ENCODE measurements at regions not wholly inside any gene's neighbourhood (a gene's known extent, or its start where the extent isn't known, plus 50 kb on each side); places are given as distances from the start of the nearest gene placed in this dataset.

DNA sequence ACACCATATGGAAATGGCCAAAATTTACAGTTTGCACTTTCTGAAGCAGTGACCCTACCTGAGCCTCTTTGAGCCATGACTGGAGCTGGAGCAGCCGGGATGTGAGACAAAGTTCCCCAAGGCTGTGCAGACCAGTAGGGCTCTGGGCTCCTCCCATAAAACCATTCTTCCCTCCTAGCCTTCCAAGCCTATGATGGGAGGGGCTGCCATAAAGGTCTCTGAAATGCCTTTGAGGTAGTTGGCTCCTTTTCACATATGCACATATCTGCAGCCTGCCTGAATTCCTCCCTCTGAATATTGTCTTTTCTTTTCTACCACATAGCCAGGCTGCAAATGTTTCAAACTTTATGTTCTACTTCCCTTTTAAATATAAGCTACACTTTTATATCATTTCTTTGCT, 516.6 kb upstream of the POM121L12 start:
- Histone ChIP-seq H3K27ac (no peak overlapping the region), H3K4me3 (no peak overlapping the region)

DNA sequence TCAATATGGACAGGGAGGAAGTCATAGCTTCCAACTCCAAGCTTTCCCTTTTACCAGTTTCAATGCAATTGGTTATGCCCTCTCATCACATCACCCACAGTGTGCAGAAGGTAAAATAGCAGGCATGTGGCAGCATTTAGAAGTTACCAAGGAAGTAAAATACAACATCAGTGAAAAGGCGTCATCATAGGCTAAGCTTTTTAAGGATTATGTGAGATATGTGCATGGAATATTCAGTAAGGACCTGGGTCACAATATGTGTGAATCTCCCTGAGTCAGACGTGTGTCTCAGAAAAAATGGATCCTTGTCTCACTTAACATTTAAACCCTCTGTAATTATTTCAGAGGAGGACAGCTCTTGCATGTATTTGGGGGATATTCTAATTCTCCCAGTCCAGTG, 522.8 kb upstream of the POM121L12 start:
- no peak overlapping the region for H3K27ac ChIP-seq

DNA sequence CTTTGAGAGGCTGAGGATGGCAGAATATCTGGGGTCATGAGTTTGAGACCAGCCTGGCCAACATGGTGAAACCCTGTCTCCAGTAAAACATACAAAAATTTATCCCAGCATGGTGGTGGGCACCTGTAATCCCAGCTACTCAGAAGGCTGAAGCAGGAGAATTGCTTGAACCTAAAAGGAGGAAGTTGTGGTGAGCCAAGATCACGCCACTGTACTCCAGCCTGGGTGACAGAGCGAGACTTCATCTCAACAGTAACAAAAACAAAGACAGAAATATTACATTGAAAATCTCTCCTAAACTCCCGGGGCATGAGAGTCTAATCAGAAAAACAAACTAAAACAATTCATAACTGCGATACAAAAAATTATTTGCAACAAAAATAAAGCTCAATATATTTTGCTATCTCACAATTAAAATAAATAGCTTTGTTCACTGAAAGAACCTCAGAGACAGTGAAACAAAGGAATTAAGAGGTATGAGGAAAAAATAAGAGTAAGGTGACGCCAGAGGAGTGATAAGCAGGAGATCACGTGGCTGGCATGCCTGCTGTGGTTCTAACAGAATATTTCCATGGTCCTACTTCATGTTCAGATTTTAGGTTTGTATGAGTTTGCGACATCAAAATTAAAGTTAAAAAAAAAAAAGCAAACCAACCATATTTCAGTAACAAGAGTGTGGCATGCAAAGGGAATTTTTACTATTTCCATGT, 527.7 kb upstream of the POM121L12 start:
- H3K4me3 ChIP-seq = no peak overlapping the region
- H3K27ac ChIP-seq = no peak overlapping the region

More for the DNA sequence above, 522.8 kb upstream of the POM121L12 start:
- no peak overlapping the region for H3K4me3 ChIP-seq

DNA sequence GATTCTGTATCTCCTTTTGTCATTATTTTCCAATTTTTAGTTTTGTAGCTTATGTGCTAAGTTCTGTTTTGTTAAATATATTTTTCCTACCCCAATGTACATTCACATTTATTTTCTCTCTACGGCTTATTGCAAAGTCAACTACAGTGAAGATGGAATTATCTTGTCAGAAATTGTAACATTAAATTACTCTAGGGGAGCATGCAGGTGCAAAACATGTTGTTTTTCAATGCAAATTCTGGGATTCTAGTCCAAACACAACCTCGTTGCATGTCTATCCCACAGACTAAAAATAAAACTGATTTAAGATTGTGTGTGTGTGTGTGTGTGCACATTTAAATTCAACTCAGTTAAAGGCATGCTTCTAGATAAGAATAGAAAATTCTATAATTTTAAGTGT, 529.1 kb upstream of the POM121L12 start:
- Histone ChIP-seq H3K4me3 (no peak overlapping the region), H3K27ac (no peak overlapping the region)

DNA sequence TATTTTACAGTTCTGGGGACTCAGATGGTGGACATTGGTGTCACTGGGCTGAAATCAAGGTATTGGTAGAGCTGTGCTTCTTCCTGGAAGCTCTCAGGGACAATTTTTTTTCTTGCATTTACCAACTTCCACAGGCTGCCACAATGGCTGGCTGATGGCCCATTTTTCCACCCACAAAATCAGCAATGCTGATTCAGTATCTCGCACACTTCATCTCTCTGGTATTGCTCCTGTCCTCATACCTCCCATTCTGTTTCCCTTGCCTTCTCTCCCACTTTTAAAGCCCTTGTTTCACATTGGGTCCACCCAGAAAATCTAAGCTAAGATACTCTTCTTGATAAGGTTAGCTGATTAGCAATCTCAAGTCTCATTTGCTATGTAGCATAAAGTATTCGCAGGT, 530.9 kb upstream of the POM121L12 start:
- no peak overlapping the region for H3K27ac ChIP-seq
- H3K4me3 ChIP-seq = no peak overlapping the region

DNA sequence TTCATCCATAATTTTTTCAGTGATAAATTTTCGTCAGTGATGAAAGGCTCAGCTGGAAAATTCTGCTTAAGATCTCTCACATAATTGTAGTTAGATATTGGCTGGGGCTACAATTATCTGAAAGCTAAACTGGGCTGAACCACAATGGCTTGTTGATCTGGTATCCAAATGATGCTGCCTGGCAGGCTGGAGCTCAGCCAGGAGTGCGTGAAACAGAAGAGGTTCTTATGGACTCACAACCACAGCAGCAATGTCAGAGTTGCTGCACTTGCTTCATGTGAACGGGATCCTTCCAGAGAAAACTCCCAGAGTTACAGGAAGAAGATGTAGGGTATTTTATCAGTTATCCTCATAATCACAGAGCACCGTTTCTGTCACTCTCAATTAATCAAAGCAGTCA, 533.2 kb upstream of the POM121L12 start:
- H3K27ac ChIP-seq = no peak overlapping the region
- H3K4me3 ChIP-seq = no peak overlapping the region

DNA sequence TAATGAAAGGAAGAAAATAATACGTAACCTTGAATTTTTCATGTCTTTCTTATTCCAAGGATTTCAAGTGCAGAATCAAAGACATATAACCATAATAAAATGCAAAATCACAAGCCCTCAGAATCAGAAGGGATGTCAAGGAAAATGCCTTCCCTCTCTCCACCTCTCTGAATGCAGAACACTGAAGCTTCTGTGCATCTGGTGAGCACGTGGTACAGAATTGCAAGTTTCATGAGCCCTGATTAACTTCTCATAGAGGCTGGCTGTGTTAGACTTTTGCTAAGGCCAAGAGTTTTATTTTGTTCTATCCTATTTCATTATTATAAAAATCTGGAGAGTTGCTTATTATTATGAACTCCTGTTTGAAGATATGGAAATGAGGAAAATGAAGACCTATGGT, 533.7 kb upstream of the POM121L12 start:
- H3K4me3 ChIP-seq = no peak overlapping the region
- no peak overlapping the region for H3K27ac ChIP-seq

DNA sequence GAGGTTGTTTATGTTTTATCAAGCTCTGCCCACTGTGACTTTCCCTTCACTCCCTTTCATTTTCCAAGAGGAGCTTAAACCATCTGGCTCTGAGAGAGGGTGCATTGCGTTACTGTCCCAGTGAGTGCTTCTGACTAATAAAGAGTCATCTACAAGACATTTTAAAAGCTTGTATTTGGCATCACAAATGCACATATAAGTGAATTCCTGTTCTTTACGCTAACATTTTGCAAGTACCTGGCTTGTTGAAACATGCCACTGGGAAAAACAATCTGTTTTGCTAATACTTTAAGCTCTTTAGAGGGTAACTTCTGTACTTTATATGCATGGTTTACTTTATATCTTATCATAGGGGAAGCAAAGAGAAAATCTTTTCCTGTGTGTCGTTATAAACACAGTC, 534.6 kb upstream of the POM121L12 start:
- H3K27ac ChIP-seq = no peak overlapping the region

DNA sequence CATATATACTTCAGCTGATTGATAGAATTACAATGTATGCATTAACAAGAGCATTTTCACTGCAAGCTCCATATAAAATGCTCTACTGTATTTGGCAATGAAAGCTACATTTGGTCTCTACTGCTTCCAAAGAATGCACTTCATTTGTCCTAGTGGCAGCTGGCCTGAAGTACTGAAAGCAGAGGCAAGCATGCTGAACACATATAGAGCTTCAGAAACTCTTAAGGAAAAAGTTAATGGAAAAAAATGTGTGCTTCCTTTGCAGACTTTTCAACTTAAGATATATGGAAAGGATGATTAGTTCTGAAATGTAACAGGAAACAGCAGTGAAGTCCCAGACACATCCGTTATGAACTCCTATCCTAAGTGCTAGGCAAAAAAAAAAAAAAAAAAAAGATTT, 537.1 kb upstream of the POM121L12 start:
- no peak overlapping the region for H3K27ac ChIP-seq

More for the DNA sequence above, 534.6 kb upstream of the POM121L12 start:
- no peak overlapping the region for H3K4me3 ChIP-seq

DNA sequence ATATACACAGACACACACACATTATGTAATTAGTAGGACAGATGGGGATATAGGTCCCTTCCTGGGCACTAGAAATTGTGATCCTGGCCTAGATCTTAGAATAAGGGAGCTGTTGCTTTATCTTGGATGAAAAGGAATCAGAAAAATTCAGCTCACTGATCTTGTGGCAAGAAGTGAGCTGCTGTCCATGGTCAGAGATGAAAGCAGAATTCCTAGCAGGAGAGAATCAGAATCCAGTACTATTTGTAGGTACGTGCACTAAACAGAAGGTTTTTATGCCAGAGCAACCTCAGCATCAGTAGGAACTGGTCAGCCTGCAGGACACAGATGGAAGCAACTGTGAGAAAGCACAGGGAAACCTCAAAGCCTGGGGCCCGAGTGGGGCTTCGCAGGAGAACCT, 549.2 kb upstream of the POM121L12 start:
- no peak overlapping the region for H3K27ac ChIP-seq
- no peak overlapping the region for H3K4me3 ChIP-seq

More for the DNA sequence above, 537.1 kb upstream of the POM121L12 start:
- H3K4me3 ChIP-seq = no peak overlapping the region

DNA sequence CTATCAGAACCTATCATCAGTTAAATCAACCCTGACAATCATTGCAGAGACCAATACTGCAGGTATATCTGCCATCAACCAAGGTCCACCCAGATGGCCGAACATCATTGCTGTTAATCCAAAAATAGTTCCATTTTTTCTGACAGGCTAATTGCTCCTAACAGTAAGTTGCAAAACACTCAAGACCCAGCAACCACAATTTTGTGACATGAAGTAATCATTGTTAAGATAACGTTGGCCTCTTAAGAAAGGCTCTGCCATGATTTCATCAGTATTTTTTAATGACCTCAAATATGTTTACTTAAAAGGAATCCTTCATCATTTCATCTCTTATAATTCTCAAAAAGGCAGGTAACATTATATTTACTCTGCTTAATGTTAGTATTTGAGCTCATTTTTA, 553.4 kb upstream of the POM121L12 start:
- Histone ChIP-seq H3K27ac (no peak overlapping the region), H3K4me3 (no peak overlapping the region)

DNA sequence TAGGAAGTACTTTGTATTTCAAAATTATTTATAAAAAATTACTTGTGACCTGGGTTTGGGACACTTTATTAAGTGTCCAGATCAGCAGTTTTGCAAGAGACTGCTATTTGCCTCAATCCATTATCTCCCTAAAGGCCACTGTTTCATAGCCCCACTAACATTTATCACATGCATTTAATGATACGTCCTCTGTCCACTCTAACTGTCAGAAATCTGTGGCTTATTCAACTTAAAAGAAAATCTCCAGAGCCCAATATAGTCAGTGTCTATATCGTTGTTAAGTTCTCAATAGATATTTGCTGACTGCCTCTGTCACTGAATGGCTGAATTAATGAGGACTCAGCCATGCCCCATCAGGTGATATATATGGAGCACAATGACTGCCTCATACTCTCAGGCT, 553.9 kb upstream of the POM121L12 start:
- no peak overlapping the region for H3K4me3 ChIP-seq
- no peak overlapping the region for H3K27ac ChIP-seq

DNA sequence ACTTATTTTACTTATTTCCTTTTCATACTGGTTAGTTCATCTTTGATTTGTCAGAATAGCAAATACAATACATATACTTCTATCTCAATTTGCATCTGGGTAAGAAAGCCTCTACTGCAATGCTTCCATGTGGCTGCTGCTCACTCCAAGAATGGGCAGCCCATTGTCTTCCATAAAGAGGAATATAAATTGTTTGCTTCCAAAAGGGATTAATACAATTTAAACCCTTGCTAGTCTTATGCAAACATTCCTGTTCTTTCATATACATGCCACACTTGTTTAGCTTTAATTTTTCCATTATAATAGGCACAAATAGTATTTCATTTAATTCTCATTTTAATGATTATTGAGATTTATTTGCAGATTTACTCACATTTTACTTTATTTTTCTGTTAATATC, 555.4 kb upstream of the POM121L12 start:
- Histone ChIP-seq H3K4me3 (no peak overlapping the region), H3K27ac (no peak overlapping the region)

DNA sequence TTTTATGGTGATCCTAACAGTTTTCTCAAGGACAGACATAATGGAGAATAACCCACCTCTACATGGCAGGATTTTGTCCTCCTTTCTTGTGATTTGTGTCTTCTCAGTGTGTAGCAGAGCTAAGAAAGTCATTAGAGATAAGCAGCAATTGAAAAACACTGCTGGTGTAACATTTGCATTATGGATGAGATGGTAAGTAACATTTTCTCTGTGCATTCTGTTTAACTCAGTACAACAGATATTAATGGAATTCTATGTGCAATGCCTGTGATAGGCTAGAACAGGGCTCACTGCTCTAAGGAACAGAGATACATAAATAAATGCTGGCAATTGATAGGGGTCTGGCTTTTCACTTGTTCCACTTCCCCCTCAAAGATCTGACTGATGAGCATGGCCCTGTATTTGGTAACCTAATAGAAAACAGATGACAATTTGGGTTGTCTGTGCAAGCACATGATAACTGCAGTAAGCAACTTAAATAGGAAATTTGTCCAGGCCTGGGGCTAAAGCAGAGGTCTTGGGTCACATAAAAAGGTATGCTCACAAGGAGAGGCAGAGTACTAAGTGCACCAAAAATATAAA, 560.3 kb upstream of the POM121L12 start:
- Histone ChIP-seq H3K27ac (no peak overlapping the region), H3K4me3 (no peak overlapping the region)

DNA sequence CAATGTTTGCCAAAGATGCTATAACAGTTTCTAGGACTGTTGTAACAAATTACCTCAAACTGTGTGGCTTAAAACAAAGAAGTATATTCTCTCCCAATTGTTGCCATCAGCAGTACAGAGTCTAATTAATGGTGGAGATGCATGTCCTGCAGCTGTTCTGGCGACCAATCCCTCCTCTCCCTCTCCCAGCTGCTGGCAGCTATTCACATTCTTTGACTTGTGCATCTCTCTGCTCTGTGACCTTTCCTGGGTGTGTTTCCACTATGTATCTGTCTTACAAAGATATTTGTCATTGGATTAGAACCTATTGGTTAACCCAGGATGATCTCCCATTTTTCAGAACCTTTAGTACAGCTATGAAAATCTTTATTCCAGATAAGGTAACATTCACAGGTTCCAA, 561.7 kb upstream of the POM121L12 start:
- H3K27ac ChIP-seq = no peak overlapping the region
- no peak overlapping the region for H3K4me3 ChIP-seq

DNA sequence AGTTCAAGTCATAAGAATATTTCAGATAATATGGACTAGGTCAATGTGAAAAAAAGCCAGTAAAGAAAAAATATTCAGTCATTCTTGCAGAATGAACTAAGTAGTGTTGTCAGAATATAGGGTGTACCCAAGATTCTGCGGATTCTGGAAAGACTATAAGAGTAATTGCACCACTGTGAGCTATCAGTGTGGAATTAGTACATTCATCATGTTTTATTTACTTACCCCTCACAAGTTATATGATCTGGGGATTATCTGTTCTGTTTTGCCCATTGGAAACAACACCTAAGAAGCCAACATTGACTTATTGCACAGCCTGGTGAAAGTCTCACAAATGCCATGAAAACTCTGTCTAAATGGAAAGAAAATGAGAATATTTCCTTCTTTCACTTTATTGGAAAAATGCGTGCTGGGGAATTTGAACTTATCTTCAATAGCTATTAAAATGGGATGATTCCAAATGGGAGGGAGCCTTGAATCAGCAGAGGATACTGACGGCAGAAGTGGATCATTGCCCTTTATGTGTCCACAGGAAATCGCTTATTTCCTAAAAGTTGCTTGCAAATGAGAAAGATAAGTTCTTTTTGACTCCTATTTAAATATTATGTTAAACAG, 563.3 kb upstream of the POM121L12 start:
- H3K27ac ChIP-seq = no peak overlapping the region
- H3K4me3 ChIP-seq = no peak overlapping the region

DNA sequence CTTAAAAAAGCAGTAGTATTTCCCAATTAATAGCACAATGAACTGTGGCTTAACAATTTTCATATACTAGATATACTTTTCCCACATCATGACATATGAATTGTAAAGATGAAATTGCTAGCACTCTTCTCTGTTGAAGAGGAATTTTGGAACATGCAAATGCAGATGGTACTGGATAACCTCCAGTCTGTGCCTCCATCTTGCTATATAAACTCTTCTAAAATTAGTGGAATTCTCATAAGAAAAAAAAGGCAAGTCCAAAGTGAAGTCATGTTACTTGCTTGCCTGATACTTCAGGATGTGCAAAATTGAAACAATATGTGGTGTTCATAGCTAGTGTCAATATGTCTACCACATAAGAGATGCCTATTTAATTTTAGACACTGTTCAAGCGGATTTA, 570.2 kb upstream of the POM121L12 start:
- no peak overlapping the region for H3K27ac ChIP-seq
- H3K4me3 ChIP-seq = no peak overlapping the region

DNA sequence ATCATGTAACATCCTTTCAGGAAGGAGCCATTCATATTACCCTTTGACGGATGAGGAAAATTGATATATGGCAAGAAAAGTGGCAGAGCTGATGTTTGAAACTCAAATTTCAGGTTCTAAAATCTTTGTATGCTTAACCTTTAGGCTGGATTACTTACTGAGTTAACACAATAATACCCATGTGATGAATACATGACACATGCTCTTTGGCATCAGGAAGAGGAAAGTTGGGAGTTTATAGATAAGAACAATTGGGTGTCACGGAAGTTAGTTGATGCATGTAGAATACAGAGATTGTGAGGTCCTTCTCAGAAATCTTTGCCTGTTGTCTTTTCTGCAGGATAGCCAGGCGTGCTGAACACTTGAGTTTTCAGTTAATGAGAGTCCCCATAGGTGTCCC, 572.1 kb upstream of the POM121L12 start:
- no peak overlapping the region for H3K4me3 ChIP-seq
- no peak overlapping the region for H3K27ac ChIP-seq

DNA sequence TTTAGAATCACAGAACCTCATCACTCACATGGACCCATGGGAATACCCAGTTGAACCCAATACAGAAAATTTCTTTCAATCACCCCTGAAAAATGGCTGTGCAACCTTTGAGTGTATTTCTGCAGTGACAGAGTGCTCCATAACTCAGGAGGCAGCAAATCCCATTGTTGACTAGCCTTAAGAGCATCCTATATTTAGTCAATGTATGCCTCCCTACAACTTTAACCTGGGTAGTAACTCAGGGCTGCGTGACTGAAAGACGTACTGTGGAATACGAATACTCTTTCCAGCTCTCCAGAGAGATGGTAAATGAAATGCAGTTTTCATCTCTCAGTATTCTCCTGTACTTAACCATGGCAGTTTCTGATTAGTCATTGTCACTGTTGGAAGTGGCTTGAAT, 573.0 kb upstream of the POM121L12 start:
- no peak overlapping the region for H3K4me3 ChIP-seq
- no peak overlapping the region for H3K27ac ChIP-seq

DNA sequence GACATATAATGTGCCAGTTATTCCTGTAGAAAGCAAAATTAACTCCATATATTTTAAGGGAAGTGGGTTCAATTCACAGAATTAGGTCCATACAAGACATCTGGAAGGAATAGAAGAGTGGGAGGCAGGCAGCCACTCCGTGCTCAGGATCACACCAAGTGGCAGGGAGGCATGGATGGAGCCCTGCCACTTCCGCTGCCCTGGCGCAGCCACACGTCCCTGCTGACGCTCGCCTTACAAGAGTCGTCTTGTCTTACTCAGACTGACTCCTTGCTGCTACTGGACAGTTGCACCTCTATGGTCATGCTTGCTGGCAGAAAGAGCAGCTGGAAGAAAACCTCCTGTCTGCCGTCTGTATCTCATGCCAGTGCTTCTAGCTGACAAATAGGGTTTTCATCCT, 579.9 kb upstream of the POM121L12 start:
- Histone ChIP-seq H3K4me3 (no peak overlapping the region), H3K27ac (no peak overlapping the region)

DNA sequence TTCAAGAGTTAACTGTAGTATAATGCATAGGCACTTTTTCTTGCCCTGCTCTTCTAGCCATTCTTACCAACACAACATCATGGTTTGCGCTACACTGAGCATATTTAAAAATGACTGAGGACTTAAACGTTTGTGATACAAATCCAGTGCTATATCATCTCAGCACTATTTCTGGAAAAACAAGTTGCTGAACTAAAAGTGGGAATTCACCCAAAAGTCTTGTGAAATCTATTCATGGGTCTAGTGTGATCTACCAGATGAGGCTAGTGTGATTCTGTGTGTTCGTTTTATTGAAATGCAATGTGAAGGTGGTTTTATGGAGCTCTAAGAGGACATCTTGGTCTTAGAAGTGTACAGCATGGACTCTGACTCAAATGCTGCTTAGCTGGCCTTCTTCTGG, 584.6 kb upstream of the POM121L12 start:
- Histone ChIP-seq H3K4me3 (no peak overlapping the region), H3K27ac (no peak overlapping the region)
